MG63 (cell line): ENCODE measurements at regions not wholly inside any gene's neighbourhood (a gene's known extent, or its start where the extent isn't known, plus 50 kb on each side); places are given as distances from the start of the nearest gene placed in this dataset.

Experiments used
- DNase-seq: peaks from one replicate; pipeline ENCODE4 v3.0.0-alpha.2; 2020
- H3K27me3 ChIP-seq: fragments of 250-450 bp; sonication (Bioruptor Pico); 2 replicates; pipeline ENCODE4 v1.5.1; 2020; ENCODE audit warnings: mild to moderate bottlenecking, moderate library complexity
- H3K36me3 ChIP-seq: fragments of 250-450 bp; sonication (Bioruptor Pico); 2 replicates; pipeline ENCODE4 v1.5.1; 2020; ENCODE audit warnings: mild to moderate bottlenecking, moderate library complexity
- H3K4me3 ChIP-seq: fragments of 250-450 bp; sonication (Bioruptor Pico); 2 replicates; pipeline ENCODE4 v1.5.1; 2020; ENCODE audit warnings: mild to moderate bottlenecking, moderate library complexity
- H3K9me3 ChIP-seq: fragments of 250-450 bp; sonication (Bioruptor Pico); 2 replicates; pipeline ENCODE4 v1.5.1; 2020; ENCODE audit warnings: mild to moderate bottlenecking, moderate library complexity

- Histone ChIP-seq H3K36me3 (no peaks in the 10 kb centered on the region), H3K27me3 (no peaks in the 10 kb centered on the region), H3K9me3 (no peaks in the 10 kb centered on the region), H3K4me3 (no peak overlapping the region)
- DNase-seq = no peak
These were observed 752.9 kb upstream of the CT83 start for GRCh38 chrX:117215683-117216082.

GRCh38 chrX:117196481-117196880 is 733.7 kb upstream of the CT83 start:
- Histone ChIP-seq H3K9me3 (no peaks in the 10 kb centered on the region), H3K4me3 (no peak overlapping the region), H3K27me3 (no peaks in the 10 kb centered on the region), H3K36me3 (no peaks in the 10 kb centered on the region)
- DNase-seq = no peak

- no peak for DNase-seq
- Histone ChIP-seq H3K27me3 (no peaks in the 10 kb centered on the region), H3K9me3 (no peaks in the 10 kb centered on the region), H3K4me3 (no peak overlapping the region), H3K36me3 (no peaks in the 10 kb centered on the region)
These were observed 684.5 kb upstream of the CT83 start for GRCh38 chrX:117147249-117147648.

- Histone ChIP-seq H3K36me3 (no peaks in the 10 kb centered on the region), H3K27me3 (no peaks in the 10 kb centered on the region), H3K4me3 (no peak overlapping the region), H3K9me3 (no peaks in the 10 kb centered on the region)
- DNase-seq = no peak
These were observed 675.3 kb upstream of the CT83 start for GRCh38 chrX:117138070-117138469.

- no peaks in the 10 kb centered on the region for H3K36me3 ChIP-seq
- no peaks in the 10 kb centered on the region for H3K9me3 ChIP-seq
- no peak overlapping the region for H3K4me3 ChIP-seq
- no peak for DNase-seq
- H3K27me3 ChIP-seq = no peaks in the 10 kb centered on the region
These were observed 672.2 kb upstream of the CT83 start for GRCh38 chrX:117134983-117135382.

- no peak for DNase-seq
- H3K27me3 ChIP-seq = no peaks in the 10 kb centered on the region
- H3K4me3 ChIP-seq = no peak overlapping the region
- H3K9me3 ChIP-seq = no peaks in the 10 kb centered on the region
- no peaks in the 10 kb centered on the region for H3K36me3 ChIP-seq
These were observed 657.9 kb upstream of the CT83 start for GRCh38 chrX:117120700-117121099.

- no peak for DNase-seq
- no peaks in the 10 kb centered on the region for H3K36me3 ChIP-seq
- H3K9me3 ChIP-seq = no peaks in the 10 kb centered on the region; the same call in 1 of the 2 replicates
- H3K27me3 ChIP-seq = no peaks in the 10 kb centered on the region
- no peak overlapping the region for H3K4me3 ChIP-seq
These were observed 633.8 kb upstream of the CT83 start for GRCh38 chrX:117096528-117096927.

- no peak for DNase-seq
- Histone ChIP-seq H3K9me3 (no peaks in the 10 kb centered on the region; the same call in 1 of the 2 replicates), H3K36me3 (no peaks in the 10 kb centered on the region)
These were observed 632.6 kb upstream of the CT83 start for GRCh38 chrX:117095393-117095792.

GRCh38 chrX:117094149-117094548 is 631.4 kb upstream of the CT83 start:
- no peak overlapping the region for H3K4me3 ChIP-seq
- DNase-seq = no peak
- H3K36me3 ChIP-seq = no peaks in the 10 kb centered on the region
- no peaks in the 10 kb centered on the region; the same call in 1 of the 2 replicates for H3K9me3 ChIP-seq
- no peaks in the 10 kb centered on the region for H3K27me3 ChIP-seq

More at GRCh38 chrX:117095393-117095792, 632.6 kb upstream of the CT83 start:
- no peak overlapping the region for H3K4me3 ChIP-seq
- H3K27me3 ChIP-seq = no peaks in the 10 kb centered on the region

GRCh38 chrX:117093319-117093718 is 630.5 kb upstream of the CT83 start:
- H3K27me3 ChIP-seq = no peaks in the 10 kb centered on the region
- DNase-seq = no peak
- H3K36me3 ChIP-seq = no peaks in the 10 kb centered on the region
- H3K9me3 ChIP-seq = no peaks in the 10 kb centered on the region; the same call in 1 of the 2 replicates
- no peak overlapping the region for H3K4me3 ChIP-seq

- no peak for DNase-seq
- no peaks in the 10 kb centered on the region; the same call in 1 of the 2 replicates for H3K9me3 ChIP-seq
- no peaks in the 10 kb centered on the region for H3K36me3 ChIP-seq
These were observed 629.9 kb upstream of the CT83 start for GRCh38 chrX:117092641-117093040.

GRCh38 chrX:117063224-117063623 is 600.4 kb upstream of the CT83 start:
- no peaks in the 10 kb centered on the region for H3K27me3 ChIP-seq
- DNase-seq = no peak
- H3K9me3 ChIP-seq = no peaks in the 10 kb centered on the region
- H3K4me3 ChIP-seq = no peak overlapping the region
- H3K36me3 ChIP-seq = no peaks in the 10 kb centered on the region

More at GRCh38 chrX:117092641-117093040, 629.9 kb upstream of the CT83 start:
- H3K4me3 ChIP-seq = no peak overlapping the region
- H3K27me3 ChIP-seq = no peaks in the 10 kb centered on the region

GRCh38 chrX:117059848-117060247 is 597.1 kb upstream of the CT83 start:
- H3K36me3 ChIP-seq = no peaks in the 10 kb centered on the region

GRCh38 chrX:117053260-117053659 is 590.5 kb upstream of the CT83 start:
- no peaks in the 10 kb centered on the region for H3K36me3 ChIP-seq
- H3K27me3 ChIP-seq = no peaks in the 10 kb centered on the region
- H3K9me3 ChIP-seq = no peaks in the 10 kb centered on the region
- H3K4me3 ChIP-seq = no peak overlapping the region
- no peak for DNase-seq

More at GRCh38 chrX:117059848-117060247, 597.1 kb upstream of the CT83 start:
- no peaks in the 10 kb centered on the region for H3K9me3 ChIP-seq
- no peaks in the 10 kb centered on the region for H3K27me3 ChIP-seq
- no peak for DNase-seq
- H3K4me3 ChIP-seq = no peak overlapping the region

GRCh38 chrX:117038918-117039440 is 576.2 kb upstream of the CT83 start:
- no peak for DNase-seq
- Histone ChIP-seq H3K4me3 (no peak overlapping the region), H3K27me3 (no peaks in the 10 kb centered on the region), H3K9me3 (no peaks in the 10 kb centered on the region), H3K36me3 (no peaks in the 10 kb centered on the region)

GRCh38 chrX:117010243-117010642 is 547.5 kb upstream of the CT83 start:
- no peaks in the 10 kb centered on the region for H3K27me3 ChIP-seq
- H3K9me3 ChIP-seq = no peaks in the 10 kb centered on the region
- H3K4me3 ChIP-seq = no peak overlapping the region
- no peak for DNase-seq
- no peaks in the 10 kb centered on the region for H3K36me3 ChIP-seq

GRCh38 chrX:117002981-117003380 is 540.2 kb upstream of the CT83 start:
- H3K27me3 ChIP-seq = no peaks in the 10 kb centered on the region
- H3K9me3 ChIP-seq = no peaks in the 10 kb centered on the region
- DNase-seq = no peak
- no peak overlapping the region for H3K4me3 ChIP-seq
- H3K36me3 ChIP-seq = no peaks in the 10 kb centered on the region

- Histone ChIP-seq H3K9me3 (no peaks in the 10 kb centered on the region), H3K27me3 (no peaks in the 10 kb centered on the region), H3K4me3 (no peak overlapping the region), H3K36me3 (no peaks in the 10 kb centered on the region)
- DNase-seq = no peak
These were observed 512.7 kb upstream of the CT83 start for GRCh38 chrX:116975517-116975916.

GRCh38 chrX:116972362-116972761 is 509.6 kb upstream of the CT83 start:
- no peak for DNase-seq
- Histone ChIP-seq H3K9me3 (no peaks in the 10 kb centered on the region), H3K4me3 (no peak overlapping the region)

More at GRCh38 chrX:116972362-116972761, 509.6 kb upstream of the CT83 start:
- no peaks in the 10 kb centered on the region for H3K36me3 ChIP-seq
- H3K27me3 ChIP-seq = no peaks in the 10 kb centered on the region
